ENCODE measurements at regions not wholly inside any gene's neighbourhood (a gene's known extent, or its start where the extent isn't known, plus 50 kb on each side); places are given as distances from the start of the nearest gene placed in this dataset.

- Histone ChIP-seq H3K79me2 (ENCODE audit: insufficient read depth) (no peaks in the 10 kb centered on the region), H2AFZ (ENCODE audit: low read depth) (no peak overlapping the region), H3K4me3 (ENCODE audit: low read depth in 2 of 2, low read length in 1 of 2) (no peak overlapping the region), H4K20me1 (ENCODE audit: insufficient read depth) (no peaks in the 10 kb centered on the region), H3F3A (replicated peaks; ENCODE audit: insufficient read depth) (no peaks in the 10 kb centered on the region), H3K9me2 (no peaks in the 10 kb centered on the region), H3K9me3 (no peaks in the 10 kb centered on the region), H3K36me3 (replicated peaks in 1 of 2; ENCODE audit: control insufficient read depth in 1 of 2, insufficient read depth in 2 of 2, low read length in 1 of 2) (no peaks in the 10 kb centered on the region), H3K4me1 (ENCODE audit: control insufficient read depth in 1 of 2, insufficient read depth in 2 of 2, low read depth in 1 of 2, low read length in 1 of 2) (no peaks in the 10 kb centered on the region; a peak in 1 of 4 replicates), H3K4me2 (no peak overlapping the region), H3K27ac (ENCODE audit: low read depth in 2 of 2, low read length in 1 of 2) (no peak overlapping the region), H3K9ac (no peak overlapping the region), H3K27me3 (ENCODE audit: insufficient read depth) (no peaks in the 10 kb centered on the region)
- ChIA-PET POLR2A (no interaction called here), CTCF (interaction anchor here (1.2 to 1.3 kb wide), 2 partner anchors 9 to 10 kb away, joined by 3 read pairs; no protein-coding TSS in a partner anchor)
- DNase-seq = no peak
- TF ChIP-seq RFX5 (IDR thresholded peaks at IDR 0.05; ENCODE audit: low read length) (no peak), GATA2 (CRISPR knock-in tag; IDR thresholded peaks at IDR 0.05) (no peak), JUND (IDR thresholded peaks at IDR 0.05) (no peak), TEAD4 (IDR thresholded peaks at IDR 0.05; ENCODE audit: borderline replicate concordance, insufficient read depth) (no peak)
- TF ChIP-seq, protein P1, sequence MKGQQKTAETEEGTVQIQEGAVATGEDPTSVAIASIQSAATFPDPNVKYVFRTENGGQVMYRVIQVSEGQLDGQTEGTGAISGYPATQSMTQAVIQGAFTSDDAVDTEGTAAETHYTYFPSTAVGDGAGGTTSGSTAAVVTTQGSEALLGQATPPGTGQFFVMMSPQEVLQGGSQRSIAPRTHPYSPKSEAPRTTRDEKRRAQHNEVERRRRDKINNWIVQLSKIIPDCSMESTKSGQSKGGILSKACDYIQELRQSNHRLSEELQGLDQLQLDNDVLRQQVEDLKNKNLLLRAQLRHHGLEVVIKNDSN (IDR thresholded peaks at IDR 0.05; ENCODE audit: borderline replicate concordance, low read depth) = no peak
- TF ChIP-seq, protein P2, sequence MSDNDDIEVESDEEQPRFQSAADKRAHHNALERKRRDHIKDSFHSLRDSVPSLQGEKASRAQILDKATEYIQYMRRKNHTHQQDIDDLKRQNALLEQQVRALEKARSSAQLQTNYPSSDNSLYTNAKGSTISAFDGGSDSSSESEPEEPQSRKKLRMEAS (IDR thresholded peaks at IDR 0.05; ENCODE audit: low read depth) = no peak
Observed at GRCh38 chr11:109677876-109678275, 255.9 kb downstream of the C11orf87 start.

- H3K9me2 ChIP-seq = no peaks in the 10 kb centered on the region
Observed at GRCh38 chr11:109680127-109680526, 258.1 kb downstream of the C11orf87 start.

More at GRCh38 chr11:109680127-109680526, 258.1 kb downstream of the C11orf87 start:
- Histone ChIP-seq H4K20me1 (ENCODE audit: insufficient read depth) (no peaks in the 10 kb centered on the region), H3K4me3 (ENCODE audit: low read depth in 2 of 2, low read length in 1 of 2) (no peak overlapping the region), H2AFZ (ENCODE audit: low read depth) (no peak overlapping the region), H3K4me1 (ENCODE audit: control insufficient read depth in 1 of 2, insufficient read depth in 2 of 2, low read depth in 1 of 2, low read length in 1 of 2) (no peaks in the 10 kb centered on the region; a peak in 1 of 4 replicates), H3K9ac (no peak overlapping the region), H3F3A (replicated peaks; ENCODE audit: insufficient read depth) (no peaks in the 10 kb centered on the region), H3K79me2 (ENCODE audit: insufficient read depth) (no peaks in the 10 kb centered on the region), H3K4me2 (no peak overlapping the region), H3K36me3 (replicated peaks in 1 of 2; ENCODE audit: control insufficient read depth in 1 of 2, insufficient read depth in 2 of 2, low read length in 1 of 2) (no peaks in the 10 kb centered on the region), H3K27me3 (ENCODE audit: insufficient read depth) (no peaks in the 10 kb centered on the region), H3K9me3 (no peaks in the 10 kb centered on the region), H3K27ac (ENCODE audit: low read depth in 2 of 2, low read length in 1 of 2) (no peak overlapping the region)
- CTCF ChIA-PET = no interaction called here
- TF ChIP-seq FOSL2 (IDR thresholded peaks at IDR 0.05; ENCODE audit: borderline replicate concordance, low read depth) (0 out of 2 replicates have a peak, but pooled peaks have one; percentile 15), TAF1 (IDR thresholded peaks at IDR 0.05; ENCODE audit: borderline replicate concordance, low read depth, low read length) (no peak), NFIC (IDR thresholded peaks at IDR 0.05; ENCODE audit: borderline replicate concordance) (no peak), MEF2A (IDR thresholded peaks at IDR 0.05; ENCODE audit: borderline replicate concordance, low read depth) (no peak), TEAD4 (IDR thresholded peaks at IDR 0.05; ENCODE audit: borderline replicate concordance, insufficient read depth) (no peak), FOXJ3 (CRISPR knock-in tag; IDR thresholded peaks at IDR 0.05) (no peak)
- TF ChIP-seq, protein P3, sequence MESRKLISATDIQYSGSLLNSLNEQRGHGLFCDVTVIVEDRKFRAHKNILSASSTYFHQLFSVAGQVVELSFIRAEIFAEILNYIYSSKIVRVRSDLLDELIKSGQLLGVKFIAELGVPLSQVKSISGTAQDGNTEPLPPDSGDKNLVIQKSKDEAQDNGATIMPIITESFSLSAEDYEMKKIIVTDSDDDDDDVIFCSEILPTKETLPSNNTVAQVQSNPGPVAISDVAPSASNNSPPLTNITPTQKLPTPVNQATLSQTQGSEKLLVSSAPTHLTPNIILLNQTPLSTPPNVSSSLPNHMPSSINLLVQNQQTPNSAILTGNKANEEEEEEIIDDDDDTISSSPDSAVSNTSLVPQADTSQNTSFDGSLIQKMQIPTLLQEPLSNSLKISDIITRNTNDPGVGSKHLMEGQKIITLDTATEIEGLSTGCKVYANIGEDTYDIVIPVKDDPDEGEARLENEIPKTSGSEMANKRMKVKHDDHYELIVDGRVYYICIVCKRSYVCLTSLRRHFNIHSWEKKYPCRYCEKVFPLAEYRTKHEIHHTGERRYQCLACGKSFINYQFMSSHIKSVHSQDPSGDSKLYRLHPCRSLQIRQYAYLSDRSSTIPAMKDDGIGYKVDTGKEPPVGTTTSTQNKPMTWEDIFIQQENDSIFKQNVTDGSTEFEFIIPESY (IDR thresholded peaks at IDR 0.05; ENCODE audit: borderline replicate concordance, low read depth) = no peak
- no peak for DNase-seq
- POLR2A ChIA-PET = no interaction called here

Data from SK-N-SH (cell line).